CMK (cell line): ENCODE measurements at regions not wholly inside any gene's neighbourhood (a gene's known extent, or its start where the extent isn't known, plus 50 kb on each side); places are given as distances from the start of the nearest gene placed in this dataset.
"Not testable (repeated sequence)": the region's sequence is repeated elsewhere in the genome, so short reads cannot be mapped to it uniquely, and the experiment has no call there.

Experiments
- DNase-seq: peaks from one replicate; pipeline ENCODE4 v3.0.0-alpha.2; 2010; ENCODE audit warnings: low read depth

DNA sequence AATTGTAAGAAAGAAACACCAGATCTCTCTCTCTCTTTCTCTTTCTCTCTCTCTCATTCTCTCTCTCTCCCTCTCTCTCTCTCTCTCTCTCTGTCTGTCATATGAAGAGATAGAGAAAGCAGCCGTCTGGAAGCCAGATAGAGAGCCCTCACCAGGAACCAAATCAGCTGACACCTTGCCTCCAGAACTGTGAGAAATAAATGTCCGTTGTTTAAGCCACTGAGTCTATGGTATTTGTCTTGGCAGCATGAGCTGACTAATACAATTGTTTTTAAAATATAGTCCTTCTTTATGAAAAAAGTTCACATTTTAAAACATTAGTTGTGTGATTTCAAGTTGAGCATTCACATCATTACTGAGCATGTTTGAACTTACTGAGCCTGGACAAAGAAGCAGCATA, 275.6 kb downstream of the CETN3 start:
- DNase-seq, result no peak

DNA sequence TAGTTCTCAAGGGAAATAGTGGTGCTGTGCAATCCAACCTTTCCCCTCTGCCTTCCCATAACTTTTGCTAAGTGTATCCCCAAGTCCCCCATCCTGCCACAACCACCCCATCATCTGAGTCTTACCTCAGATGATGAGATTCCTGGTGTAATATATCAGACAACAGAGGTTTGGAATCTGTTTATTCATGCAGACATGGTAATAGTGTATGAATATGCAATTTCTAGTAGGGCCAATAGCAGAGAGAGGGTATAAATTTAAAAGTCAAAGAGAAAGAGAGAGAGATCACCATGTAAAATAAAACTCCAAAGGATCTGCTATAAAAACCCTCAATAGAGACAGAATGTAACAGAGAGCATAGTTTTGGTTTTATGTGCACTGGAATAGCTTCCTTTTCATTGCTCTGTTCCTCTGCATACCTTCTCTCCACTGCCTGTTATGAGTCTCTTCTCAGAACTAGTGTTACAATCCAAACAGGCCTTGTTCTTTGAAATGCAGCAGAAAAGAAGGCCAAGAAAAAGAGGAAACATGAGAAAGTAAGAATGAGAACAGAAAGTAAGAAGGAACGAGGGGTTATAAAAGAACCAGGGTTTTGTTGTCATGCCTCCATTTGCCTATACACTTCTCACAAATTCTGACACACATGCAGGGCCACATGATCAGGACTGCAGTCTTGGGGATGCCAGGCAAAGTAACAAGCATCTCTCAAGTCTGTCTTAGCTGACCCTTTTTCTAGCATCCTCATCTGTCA, 278.0 kb downstream of the CETN3 start:
- DNase-seq, result no peak

DNA sequence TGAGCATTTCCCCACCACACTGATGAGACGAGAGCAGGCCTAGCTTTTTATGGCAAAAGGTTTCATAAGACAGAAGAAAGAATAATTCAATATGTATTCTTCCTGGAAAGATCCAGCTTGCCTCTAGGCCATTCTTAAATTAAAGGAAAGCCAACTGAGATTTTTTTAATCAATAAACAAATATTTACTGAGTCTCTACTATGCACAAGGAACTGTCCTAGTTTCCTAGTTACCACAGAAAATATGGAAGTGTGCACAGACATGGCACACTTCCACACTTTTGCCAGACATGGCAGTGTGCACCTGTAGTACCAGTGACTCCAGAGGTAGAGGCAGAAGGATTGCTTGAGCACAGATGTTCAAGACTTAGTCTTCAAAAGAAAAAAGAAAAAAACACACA, 281.0 kb downstream of the CETN3 start:
- DNase-seq, result no peak

DNA sequence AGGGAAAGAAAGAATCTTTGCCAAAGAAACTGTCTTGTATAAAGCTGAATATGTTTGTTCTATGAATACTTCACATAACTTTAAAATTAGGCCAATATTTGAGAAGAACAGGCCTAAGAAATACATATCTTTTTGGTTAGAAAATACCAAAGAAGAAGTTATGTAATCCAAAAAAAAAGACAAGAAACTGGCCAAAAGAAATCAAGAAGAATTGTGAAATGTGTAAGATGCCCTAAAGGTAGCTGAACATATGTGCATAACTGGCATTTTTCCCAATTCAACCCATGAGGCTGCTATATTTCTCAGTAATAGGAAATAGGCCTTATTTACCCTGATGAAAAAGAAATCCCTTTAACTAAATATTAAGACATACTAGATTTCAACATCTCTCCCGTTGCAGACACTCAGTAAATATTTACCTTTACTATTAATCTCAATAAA, 290.0 kb downstream of the CETN3 start:
- DNase-seq, result no peak

DNA sequence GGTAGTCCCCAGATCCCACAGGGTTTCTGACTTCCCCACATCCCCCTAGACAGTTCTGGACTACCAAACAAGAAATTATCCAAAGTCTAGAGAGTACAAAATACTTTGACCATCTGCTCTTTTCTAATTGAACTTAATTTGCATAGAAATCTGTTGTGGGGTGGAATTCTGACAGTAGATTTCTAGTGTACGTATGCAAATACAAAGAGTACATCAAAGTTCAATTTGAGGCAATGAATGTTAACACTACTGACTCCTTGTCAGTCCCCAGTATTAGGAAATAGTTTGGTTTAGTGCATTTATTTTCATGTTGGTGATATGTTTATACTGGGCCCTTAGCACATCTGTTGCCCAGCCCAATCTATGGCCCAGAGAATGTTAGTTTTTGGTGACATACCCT, 292.6 kb downstream of the CETN3 start:
- DNase-seq, result no peak

DNA sequence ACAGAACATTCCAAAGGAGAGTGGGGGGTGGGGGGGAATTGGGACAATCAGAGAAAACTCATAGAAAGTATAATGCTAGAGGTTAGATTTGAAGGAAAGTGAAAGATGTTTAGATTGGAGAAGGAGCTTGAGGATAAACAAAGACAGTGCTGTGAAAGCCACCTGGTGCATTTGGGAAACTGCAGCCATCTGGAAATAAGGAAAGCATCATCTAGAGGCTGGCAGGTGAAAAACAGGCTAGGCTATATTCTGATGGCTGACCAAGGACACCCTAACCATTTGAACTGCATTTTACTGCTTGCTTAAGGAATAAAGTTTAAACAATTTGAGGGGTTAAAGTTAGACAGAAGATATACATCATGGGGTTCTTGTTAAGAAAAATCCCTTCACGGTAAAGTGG, 296.4 kb downstream of the CETN3 start:
- no peak for DNase-seq

DNA sequence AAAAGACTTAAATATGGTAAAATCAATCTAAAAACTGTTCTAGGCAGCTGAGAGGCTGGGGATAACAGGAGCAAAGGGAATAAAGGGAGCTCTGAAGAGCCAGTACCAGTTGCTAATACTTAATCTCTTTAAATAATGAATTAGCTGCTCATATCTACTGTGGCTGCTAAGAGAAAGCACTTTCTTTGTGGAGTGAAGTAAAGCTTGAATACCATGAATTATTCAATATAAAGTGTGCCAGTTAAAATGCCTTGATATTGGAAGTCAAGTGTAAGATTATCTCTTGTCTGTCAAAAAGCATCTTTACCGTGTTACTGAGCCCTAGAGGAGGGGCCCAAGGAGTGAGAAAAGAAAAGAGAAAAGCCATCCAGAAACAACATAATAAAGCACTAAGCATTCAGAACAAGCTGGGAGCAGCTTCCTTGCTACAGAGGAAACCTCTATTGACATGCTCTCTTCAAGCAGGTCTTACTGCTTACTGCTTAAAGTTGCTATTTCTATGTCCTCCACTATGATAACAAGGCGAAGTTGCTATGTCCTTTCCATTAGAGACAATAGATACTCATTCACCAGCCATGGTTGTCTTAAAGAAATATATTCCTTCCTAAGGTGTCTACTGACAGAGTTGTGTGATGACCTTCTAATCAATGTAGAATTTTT, 297.4 kb downstream of the CETN3 start:
- DNase-seq, result no peak

DNA sequence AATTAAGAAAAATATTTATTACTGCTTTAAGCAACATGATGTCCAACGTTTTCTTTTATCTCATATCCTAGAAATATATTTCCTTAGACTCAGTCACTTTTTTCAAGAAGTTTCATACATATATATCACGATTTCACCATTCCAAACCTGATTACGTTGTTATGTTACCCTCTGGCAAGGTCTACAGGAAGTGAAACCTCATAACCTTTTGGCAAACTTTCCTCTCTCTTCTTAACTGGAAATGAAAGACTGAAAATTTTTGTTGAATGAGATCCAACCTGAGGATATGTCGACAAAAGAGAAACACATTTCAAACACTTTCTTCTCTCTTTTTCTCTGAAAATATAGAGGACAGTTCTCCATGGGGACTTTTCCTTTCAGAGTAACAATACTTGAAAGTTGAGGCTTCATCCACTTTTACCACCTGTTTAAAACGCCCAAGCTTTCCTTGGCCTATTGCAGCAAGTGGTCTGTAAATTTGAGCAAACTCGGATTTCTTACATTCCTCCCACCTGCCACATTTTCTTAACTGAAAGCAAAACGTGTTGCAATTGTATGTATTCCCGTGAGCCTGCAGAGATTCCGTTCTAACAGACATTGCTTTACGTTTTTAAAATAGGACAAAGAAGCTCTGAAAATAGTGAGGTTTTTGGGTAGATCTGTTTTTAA, 298.1 kb downstream of the CETN3 start:
- DNase-seq, result no peak

DNA sequence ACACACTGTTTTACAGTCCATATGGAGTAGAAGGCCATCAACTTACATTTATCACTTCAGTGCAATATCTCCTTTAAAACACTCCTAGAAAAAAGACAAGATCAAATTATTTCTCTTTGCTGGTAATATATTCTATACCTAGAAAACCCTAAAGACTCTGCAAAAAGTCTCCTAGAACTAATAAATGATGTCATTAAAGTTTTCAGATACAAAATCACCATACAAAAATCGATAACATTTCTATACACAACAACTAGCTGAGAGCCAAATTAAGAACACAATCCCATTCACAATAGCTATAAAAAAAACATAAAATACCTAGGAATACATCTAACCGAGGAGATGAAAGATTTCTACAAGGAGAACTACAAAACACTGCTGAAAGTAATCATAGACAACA, 300.3 kb downstream of the CETN3 start:
- DNase-seq, result no peak

DNA sequence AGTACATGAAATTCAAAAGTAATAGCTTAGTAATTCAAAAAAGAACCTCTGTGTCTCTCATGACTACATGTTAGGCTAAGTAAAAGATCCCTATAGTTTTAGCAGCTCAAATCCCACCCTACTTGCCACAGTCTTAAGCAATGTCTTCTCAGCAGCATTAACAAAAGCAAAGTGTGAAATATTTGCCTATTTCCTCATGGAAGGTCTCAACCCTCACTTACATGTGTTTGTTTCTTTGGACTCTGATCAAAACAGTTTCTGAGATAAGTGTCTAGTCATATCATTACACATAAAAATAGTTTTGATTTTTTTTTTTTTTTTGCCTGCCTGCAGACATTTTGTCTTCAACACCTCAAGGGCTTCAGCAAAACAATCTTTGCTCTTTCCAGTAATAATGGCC, 310.5 kb downstream of the CETN3 start:
- no peak for DNase-seq

DNA sequence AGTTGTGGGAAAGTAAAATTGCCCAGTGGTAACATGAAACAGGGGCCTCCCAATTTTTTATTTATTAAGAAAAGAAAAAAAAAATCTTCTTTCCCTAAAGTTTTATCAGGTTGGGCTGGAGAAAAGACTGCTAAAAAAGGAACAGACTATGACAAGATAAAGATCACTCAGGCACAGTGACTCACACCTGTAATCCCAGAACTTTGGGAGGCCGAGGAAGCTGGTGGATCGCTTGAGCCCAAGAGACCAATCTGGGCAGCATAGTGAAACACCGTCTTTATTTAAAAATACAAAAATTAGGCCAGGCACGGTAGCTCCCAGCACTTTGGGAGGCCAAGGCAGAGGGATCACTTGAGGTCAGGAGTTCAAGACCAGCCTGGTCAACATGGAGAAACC, 312.5 kb downstream of the CETN3 start:
- no peak for DNase-seq

DNA sequence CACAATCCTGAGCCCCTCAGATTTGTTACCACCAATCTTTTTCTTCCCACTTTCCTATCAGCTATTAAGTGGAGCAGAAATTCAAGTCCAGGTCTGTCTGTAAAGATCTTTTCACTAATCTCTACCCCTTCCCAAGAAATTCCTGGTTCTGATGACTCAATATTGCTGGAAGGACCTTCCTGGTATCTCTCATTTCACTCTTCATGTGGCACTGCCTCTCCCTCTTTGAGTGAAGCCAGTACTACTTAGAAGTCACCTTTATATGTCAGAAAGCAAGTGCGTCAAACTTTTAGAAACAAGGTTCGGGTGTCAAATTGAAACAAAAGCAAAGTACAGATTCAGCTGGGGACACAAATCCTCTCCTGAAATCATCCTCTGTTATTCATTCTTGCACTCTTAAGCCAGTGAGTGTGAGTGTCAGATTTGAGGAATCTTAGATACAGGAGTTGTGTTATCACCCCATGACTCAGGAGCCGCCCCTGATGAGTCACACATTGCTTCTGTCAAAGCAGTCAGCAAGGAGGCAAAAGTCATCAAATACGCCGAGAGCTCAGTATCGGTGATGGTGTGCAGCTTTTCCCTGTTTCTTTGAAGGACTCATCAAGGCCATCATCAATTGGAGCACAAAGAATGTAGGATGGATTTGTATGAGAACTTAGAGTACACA, 313.0 kb downstream of the CETN3 start:
- no peak for DNase-seq

DNA sequence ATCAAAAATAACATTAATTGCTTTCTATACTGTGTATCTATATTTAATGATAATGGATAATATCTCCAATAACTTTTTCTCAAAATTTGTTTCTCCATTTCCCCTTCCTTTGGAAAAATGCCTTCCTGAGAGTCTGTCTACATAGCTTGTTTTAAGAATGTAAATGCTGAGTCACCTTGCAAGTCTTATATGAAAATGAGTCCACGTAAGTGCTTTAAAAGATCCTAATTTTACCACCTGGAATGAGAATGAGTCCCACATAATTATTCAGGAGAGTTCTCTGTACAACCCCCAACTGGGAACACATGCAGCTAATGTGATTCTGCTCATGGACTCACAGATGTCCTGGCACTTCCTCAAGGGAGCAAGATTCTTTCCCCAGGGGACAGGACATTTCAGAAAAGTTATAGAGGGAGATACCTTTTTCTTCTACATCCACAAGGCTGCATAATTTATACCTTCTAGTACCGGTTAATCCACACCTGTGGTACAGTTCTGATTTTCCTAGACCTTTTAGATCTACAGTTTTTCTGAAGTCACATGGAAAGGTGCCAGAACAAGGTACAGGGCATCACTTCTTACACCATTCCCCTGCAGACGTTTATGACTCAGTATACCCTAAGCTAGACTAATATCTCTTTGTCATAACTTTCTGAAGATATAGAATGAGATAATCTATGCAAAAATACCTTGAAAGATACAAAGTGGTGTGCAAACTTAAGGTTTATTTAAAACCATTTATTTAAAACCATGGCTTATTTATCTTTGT, 314.1 kb downstream of the CETN3 start:
- no peak for DNase-seq

DNA sequence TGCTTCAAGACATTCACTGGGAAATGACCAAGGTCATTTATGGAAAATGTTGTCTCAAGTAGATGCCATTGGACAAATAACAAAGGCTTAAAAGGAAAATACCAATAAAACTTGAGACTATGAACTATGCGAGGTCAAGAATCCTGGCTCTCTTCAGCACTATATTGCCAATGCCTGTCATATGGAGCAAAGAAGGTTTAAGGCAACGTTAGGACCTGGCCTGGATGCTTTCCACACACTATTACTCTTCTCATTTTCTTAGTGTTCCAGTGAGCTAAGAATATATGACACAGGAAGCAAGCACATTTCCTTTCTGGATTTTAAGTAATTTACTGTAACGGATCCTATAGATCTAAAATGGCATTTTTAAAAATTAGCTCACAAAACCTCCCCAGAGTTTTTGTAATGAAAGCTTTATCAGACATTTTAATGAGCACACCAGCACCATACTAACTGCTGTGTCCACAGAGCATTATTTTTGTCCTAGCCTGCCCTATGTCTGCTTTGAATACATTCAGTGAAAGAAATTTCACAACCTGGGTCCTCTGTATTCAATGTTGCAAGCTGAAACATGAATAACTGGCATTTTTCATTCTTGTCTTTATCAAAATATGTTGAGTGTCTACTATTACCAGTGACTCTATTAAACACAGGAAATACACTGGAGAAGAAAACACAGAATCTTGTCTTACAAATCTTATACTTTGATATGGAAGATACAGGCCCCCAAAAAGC, 315.6 kb downstream of the CETN3 start:
- DNase-seq, result no peak

DNA sequence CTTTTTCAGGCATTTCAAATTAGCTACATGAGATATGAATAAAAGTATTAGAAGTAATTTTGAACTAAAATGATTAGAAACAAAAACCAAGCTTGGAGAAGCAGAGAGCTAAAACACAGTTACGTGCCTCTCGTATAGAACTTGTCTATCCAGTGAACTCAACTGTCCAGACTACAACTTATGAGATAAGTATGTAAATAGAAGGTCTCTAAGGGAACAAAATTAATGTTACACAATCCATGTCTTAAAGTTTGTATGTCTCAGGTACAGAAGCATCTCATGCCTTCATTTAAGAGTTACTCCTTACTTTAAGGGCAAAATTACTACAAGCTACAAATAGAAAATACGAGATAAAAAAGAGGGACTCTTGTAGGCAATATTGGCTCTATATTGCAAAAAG, 316.8 kb downstream of the CETN3 start:
- DNase-seq, result no peak

DNA sequence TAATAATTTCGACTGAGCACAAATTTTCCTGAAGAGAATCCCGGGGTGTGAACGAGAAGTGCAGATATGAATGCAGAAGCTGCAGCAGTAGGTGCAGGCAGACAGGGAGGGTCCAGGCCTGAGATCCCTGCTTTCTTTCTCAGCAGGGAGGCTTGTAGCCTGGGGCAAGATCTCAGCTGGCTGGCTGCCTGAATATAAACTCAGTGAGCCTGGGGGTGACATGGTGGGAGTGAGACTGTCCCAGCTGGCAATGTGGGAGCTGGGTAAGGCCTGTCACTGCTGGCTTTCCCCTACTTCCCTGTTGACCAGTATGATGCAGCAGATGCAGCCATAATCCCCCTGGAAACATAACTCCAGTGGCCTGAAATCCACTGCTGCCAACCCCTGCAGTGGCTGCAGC, 325.2 kb downstream of the CETN3 start:
- no peak for DNase-seq

DNA sequence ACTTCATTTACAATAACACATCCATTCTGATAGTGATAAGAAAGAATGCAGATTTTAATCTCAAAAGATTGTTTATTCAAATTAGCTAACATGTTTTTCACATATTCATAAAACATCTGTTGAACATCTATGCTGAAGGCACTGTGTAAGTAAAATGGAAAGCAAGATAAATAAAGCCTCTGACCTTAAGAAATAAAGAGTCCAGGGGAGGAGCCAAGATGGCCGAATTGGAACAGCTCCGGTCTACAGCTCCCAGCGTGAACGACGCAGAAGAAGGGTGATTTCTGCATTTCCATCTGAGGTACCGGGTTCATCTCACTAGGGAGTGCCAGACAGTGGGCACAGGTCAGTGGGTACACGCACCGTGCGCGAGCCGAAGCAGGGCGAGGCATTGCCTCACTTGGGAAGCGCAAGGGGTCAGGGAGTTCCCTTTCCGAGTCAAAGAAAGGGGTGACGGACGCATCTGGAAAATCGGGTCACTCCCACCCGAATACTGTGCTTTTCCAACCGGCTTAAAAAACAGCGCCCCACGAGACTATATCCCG, 336.5 kb downstream of the CETN3 start:
- not testable (repeated sequence) for DNase-seq

DNA sequence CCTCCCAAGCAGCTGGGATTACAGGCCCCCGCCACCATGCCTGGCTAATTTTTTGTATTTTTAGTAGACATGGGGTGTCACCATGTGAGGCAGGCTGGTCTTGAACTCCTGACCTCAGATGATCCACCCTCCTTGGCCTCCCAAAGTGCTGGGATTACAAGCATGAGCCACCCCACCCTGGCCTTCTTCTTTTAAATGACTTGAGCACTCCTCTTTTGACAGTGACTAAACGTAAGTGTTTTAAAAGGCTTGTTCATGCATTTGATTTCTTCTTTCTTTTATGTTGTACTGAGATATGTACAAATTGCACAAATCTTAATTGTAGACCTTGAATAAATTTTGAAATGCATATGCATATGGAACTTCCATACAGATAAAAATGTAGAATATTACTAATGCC, 337.9 kb downstream of the CETN3 start:
- no peak for DNase-seq

DNA sequence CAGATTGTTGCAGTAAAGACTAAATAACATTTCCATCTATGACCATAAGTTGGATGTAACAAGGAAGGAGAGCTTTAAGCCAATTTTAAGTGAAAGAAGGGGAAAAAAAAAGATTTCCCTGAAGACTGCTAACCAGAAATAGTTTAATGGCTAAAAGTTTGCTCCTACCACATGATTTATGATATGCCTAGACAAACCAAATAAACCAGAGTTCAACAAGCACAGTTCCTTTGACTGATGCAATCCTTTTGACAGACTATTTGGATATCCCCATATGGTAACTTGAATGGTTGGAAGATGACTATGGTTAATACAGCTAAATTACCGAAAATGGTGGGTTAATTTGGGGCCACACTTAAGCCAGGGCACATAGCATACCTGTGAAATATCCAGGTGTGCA, 338.5 kb downstream of the CETN3 start:
- no peak for DNase-seq

DNA sequence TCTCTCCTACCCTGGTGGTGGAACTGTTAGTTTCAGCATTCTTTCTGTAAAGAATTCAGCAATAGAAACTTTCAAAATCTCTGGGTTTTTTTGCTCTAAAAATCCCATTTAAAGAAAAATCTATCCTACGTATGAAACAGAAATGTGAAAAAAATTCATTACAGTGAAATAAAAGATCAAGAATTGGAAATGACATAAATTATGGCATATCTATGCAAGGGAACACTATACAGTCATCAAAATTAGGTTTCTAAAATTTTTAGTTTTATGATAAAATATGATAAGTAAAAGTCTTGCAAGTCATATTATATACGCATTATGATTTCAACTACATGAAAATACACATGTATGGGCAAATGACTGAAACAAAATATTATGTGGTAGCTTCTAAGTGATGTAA, 342.6 kb downstream of the CETN3 start:
- DNase-seq, result no peak
